Thyroid gland (tissue), 4 donors: ENCODE measurements at regions not wholly inside any gene's neighbourhood (a gene's known extent, or its start where the extent isn't known, plus 50 kb on each side); places are given as distances from the start of the nearest gene placed in this dataset.

Experiments used
- DNase-seq, 2 donors: peaks; one replicate each; pipeline ENCODE4 v3.0.0-alpha.2; 2019
- H3K27ac ChIP-seq, 3 donors: fragments of 200-600 bp; sonication (generic); 1 replicate in 2 of 3; 2 replicates in 1 of 3; pipeline ENCODE4 v1.5.1; 2016 to 2019; ENCODE audit warnings: mild to moderate bottlenecking in 1 of 3, moderate library complexity in 1 of 3
- H3K27me3 ChIP-seq: fragments of 200-600 bp; sonication (generic); one replicate; pipeline ENCODE4 v1.5.1; 2019
- H3K36me3 ChIP-seq, 2 donors: fragments of 200-600 bp; sonication (generic); one replicate each; pipeline ENCODE4 v1.5.1; 2016 to 2019
- H3K4me1 ChIP-seq, 2 donors: fragments of 200-600 bp; sonication (generic); one replicate each; pipeline ENCODE4 v1.5.1; 2017 to 2019
- H3K4me3 ChIP-seq, 3 donors: fragments of 200-600 bp; sonication (generic); replicated peaks in 1 of 3; 1 replicate in 2 of 3; 2 replicates in 1 of 3; pipeline ENCODE4 v1.5.1; 2016; ENCODE audit warnings: mild to moderate bottlenecking in 1 of 3
- H3K9me3 ChIP-seq: fragments of 200-600 bp; sonication (generic); one replicate; pipeline ENCODE4 v1.5.1; 2017
- CTCF ChIP-seq, 6 experiments: fragments of 200-600 bp in 3 of 6; fragments of 450-650 bp in 3 of 6; sonication (generic) in 3 of 6; IDR thresholded peaks; one replicate each; pipeline ENCODE4 v1.5.1; 2016 to 2019; ENCODE audit warnings: antibody characterized with exemption in 6 of 6, mild to moderate bottlenecking in 2 of 6, inconsistent platforms in 1 of 6, moderate library complexity in 1 of 6
- POLR2A ChIP-seq, 2 donors: fragments of 450-650 bp; IDR thresholded peaks; one replicate each; pipeline ENCODE4 v1.6.1; 2017; ENCODE audit warnings: antibody characterized with exemption in 2 of 2, mild to moderate bottlenecking in 2 of 2, moderate library complexity in 1 of 2
- WGBS, 2 donors: methylation state at CpG; one replicate each; pipeline ENCODE4 v1.1.5; 2017; 5-methylcytosine and 5-hydroxymethylcytosine counted together
- intact Hi-C: fragments of 100-400 bp; cut with DNase I; formaldehyde crosslinking; loops from one replicate; pipeline ENCODE4 v1.15.1; 2023

- Histone ChIP-seq H3K27me3 (no peaks in the 10 kb centered on the region), H3K9me3 (no peaks in the 10 kb centered on the region), H3K36me3 (no peaks in the 10 kb centered on the region), H3K27ac (peak overlapping the region; percentile 41 to 48 (median 44)), H3K4me3 (no peak overlapping the region), H3K4me1 (peaks cover 0 to 3% of the 10 kb centered on the region in 2 donors)
- 8 to 13% methylated on average over 5 of the region's 5 CpGs for WGBS, 2 donors
- intact Hi-C loops = no loop called here
- peak; percentile 64 to 69 for DNase-seq
- TF ChIP-seq CTCF (IDR thresholded peaks at IDR 0.05) (peak; percentile 56 to 93 (median 76)), POLR2A (IDR thresholded peaks at IDR 0.05) (no peak)
Measured at GRCh38 chr5:108681079-108681921, 66.4 kb upstream of the FER start.

GRCh38 chr5:108678091-108678490 is 69.6 kb upstream of the FER start:
- H3K4me3 ChIP-seq = no peak overlapping the region
- 75 to 82% methylated on average over 4 of the region's 4 CpGs for WGBS, 2 donors
- no peak for DNase-seq
- intact Hi-C loops = loop anchor here (10.0 kb wide), 1 partner anchor 797 kb away; no protein-coding TSS in a partner anchor
- H3K9me3 ChIP-seq = no peaks in the 10 kb centered on the region
- no peak overlapping the region for H3K27ac ChIP-seq
- TF ChIP-seq POLR2A (IDR thresholded peaks at IDR 0.05) (no peak), CTCF (IDR thresholded peaks at IDR 0.05) (no peak)
- peaks cover 4 to 11% of the 10 kb centered on the region in 2 donors for H3K4me1 ChIP-seq
- H3K36me3 ChIP-seq = no peaks in the 10 kb centered on the region
- no peaks in the 10 kb centered on the region for H3K27me3 ChIP-seq

- 99 to 100% methylated on average over 5 of the region's 5 CpGs for WGBS, 2 donors
- Histone ChIP-seq H3K36me3 (no peaks in the 10 kb centered on the region), H3K4me3 (no peak overlapping the region), H3K27me3 (no peaks in the 10 kb centered on the region), H3K4me1 (peaks cover 11 to 28% of the 10 kb centered on the region in 2 donors), H3K9me3 (no peaks in the 10 kb centered on the region), H3K27ac (no peak overlapping the region)
- DNase-seq = no peak
- TF ChIP-seq POLR2A (IDR thresholded peaks at IDR 0.05) = no peak
- TF ChIP-seq CTCF (IDR thresholded peaks at IDR 0.05) = no peak
- intact Hi-C loops = loop anchor here (10.0 kb wide), 1 partner anchor 799 kb away; no protein-coding TSS in a partner anchor
Measured at GRCh38 chr5:108675736-108676135, 72.0 kb upstream of the FER start.

- WGBS, 2 donors = 29 to 47% methylated on average over 2 of the region's 2 CpGs
- Histone ChIP-seq H3K27ac (no peak overlapping the region), H3K9me3 (no peaks in the 10 kb centered on the region), H3K36me3 (no peaks in the 10 kb centered on the region), H3K27me3 (no peaks in the 10 kb centered on the region), H3K4me1 (peaks cover 16 to 33% of the 10 kb centered on the region in 2 donors), H3K4me3 (no peak overlapping the region)
- DNase-seq = no peak
- TF ChIP-seq POLR2A (IDR thresholded peaks at IDR 0.05) (no peak), CTCF (IDR thresholded peaks at IDR 0.05) (no peak)
- intact Hi-C loops = loop anchor here (10.0 kb wide), 1 partner anchor 802 kb away; no protein-coding TSS in a partner anchor
Measured at GRCh38 chr5:108672639-108673038, 75.1 kb upstream of the FER start.
